Aorta (tissue), 5 donors: ENCODE measurements at regions not wholly inside any gene's neighbourhood (a gene's known extent, or its start where the extent isn't known, plus 50 kb on each side); places are given as distances from the start of the nearest gene placed in this dataset.

Experiments used
- ATAC-seq: fragments of 200-7000 bp; cut with Tn5 transposase; one replicate; pipeline ENCODE4 v1.9.1; 2022; ENCODE audit warnings: moderate library complexity; ENCODE audit not compliant: low FRiP score
- DNase-seq, 2 donors: peaks; one replicate each; pipeline ENCODE4 v3.0.0-alpha.2; 2020
- H3K27ac ChIP-seq, 2 donors: one replicate each; pipeline ENCODE4 v1.5.1; 2013; ENCODE audit warnings: low read length in 2 of 2, mild to moderate bottlenecking in 2 of 2, moderate library complexity in 2 of 2, control low read depth in 1 of 2, inconsistent platforms in 1 of 2, low read depth in 1 of 2
- H3K27me3 ChIP-seq, 2 donors: one replicate each; pipeline ENCODE4 v1.6.1; 2013; ENCODE audit warnings: control low read depth in 1 of 2, low read length in 1 of 2, mild to moderate bottlenecking in 1 of 2, moderate library complexity in 1 of 2; ENCODE audit not compliant: insufficient read depth in 2 of 2, control insufficient read depth in 1 of 2
- H3K36me3 ChIP-seq, 2 donors: one replicate each; pipeline ENCODE4 v1.6.1; 2013; ENCODE audit warnings: control low read depth in 1 of 2, low read length in 1 of 2, mild to moderate bottlenecking in 1 of 2; ENCODE audit not compliant: insufficient read depth in 2 of 2, control insufficient read depth in 1 of 2
- H3K4me1 ChIP-seq, 2 donors: one replicate each; pipeline ENCODE4 v1.6.1; 2013; ENCODE audit warnings: low read length in 2 of 2, control low read depth in 1 of 2, mild to moderate bottlenecking in 1 of 2, moderate library complexity in 1 of 2; ENCODE audit not compliant: insufficient read depth in 2 of 2, control insufficient read depth in 1 of 2
- H3K4me3 ChIP-seq, 2 donors: one replicate each; pipeline ENCODE4 v1.5.1; 2013; ENCODE audit warnings: low read length in 2 of 2, control low read depth in 1 of 2, mild to moderate bottlenecking in 1 of 2
- H3K9me3 ChIP-seq: one replicate; pipeline ENCODE4 v1.6.1; 2013; ENCODE audit warnings: mild to moderate bottlenecking, low read length; ENCODE audit not compliant: control insufficient read depth
- WGBS, 2 donors: extraction: QIAGEN DNeasy Blood & Tissue Kit; methylation state at CpG; one replicate each; pipeline ENCODE4 v1.1.7; 2013; 5-methylcytosine and 5-hydroxymethylcytosine counted together
- intact Hi-C, 2 donors: fragments of 100-400 bp; cut with DNase I; formaldehyde crosslinking; loops; one replicate each; pipeline versions ENCODE4 v1.14.2 to v1.15.0; 2022
- donor health status: healthy with polysubstance abuse.
- donor health status: Bipolar disorder and iron deficiency.
- donor health status: DM: no; HTN: no; CAD: no.
- donor health status: DM: no; HTN: no; CAD: no.
- donor health status: DM: yes; HTN: yes; CAD: no.

DNA sequence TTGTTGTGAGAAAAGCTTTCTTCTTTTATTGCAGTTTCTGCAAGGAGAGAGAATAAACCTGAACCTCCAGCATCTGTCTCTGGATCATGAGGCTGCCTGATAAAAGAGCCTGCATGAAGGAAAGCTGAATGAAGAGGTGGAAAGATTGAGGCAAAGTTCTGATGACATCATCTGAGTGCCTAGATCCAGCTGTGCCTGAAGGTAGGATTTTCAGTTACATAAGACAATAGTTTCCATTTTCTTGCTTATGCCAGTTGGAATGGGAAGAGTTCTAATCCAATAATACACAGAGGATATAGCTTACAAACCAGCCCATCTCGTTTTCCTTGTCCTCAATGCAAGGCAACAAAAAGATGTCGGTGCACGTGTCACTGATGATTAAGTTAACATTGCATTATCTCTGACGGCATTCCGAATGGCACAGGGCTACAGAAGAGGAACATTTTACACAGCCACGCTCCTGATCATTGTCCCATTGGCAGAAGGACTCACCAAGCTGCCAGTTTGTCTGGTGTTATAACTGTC lies 105.5 kb upstream of the ERCC6L2 start:
- Histone ChIP-seq H3K27me3 (no peaks in the 10 kb centered on the region), H3K36me3 (no peaks in the 10 kb centered on the region), H3K9me3 (no peaks in the 10 kb centered on the region), H3K4me3 (no peak overlapping the region), H3K27ac (no peak overlapping the region), H3K4me1 (no peaks in the 10 kb centered on the region)
- ATAC-seq (no peak), DNase-seq (no peak)
- WGBS, 2 donors = 97% methylated on average over 6 of the region's 6 CpGs
- intact Hi-C loops = loop anchor here in 1 of 2 donors (10.0 kb wide), 1 partner anchor 65 kb away; no protein-coding TSS in a partner anchor

DNA sequence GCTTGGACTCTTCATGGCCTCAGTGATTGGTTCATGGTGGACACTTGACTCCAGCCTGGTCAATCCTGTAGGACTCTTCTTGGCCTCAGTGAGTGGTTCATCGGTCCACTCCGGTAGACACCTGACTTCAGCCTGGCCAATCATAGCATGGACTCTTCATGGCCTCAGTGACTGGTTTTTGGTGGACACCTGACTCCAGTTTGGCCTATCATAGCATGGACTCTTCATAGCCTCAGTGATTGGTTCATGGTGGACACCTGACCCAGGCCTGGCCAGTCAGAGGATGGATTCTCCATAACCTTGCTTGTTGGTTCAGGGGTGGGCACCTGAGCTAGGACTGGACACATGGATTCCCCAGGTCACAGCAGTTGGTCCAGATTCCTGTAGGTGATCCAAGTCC lies 106.0 kb upstream of the ERCC6L2 start:
- Histone ChIP-seq H3K9me3 (no peaks in the 10 kb centered on the region), H3K27ac (no peak overlapping the region), H3K27me3 (no peaks in the 10 kb centered on the region), H3K36me3 (no peaks in the 10 kb centered on the region), H3K4me3 (no peak overlapping the region), H3K4me1 (no peaks in the 10 kb centered on the region)
- DNase-seq (no peak), ATAC-seq (no peak)
- intact Hi-C loops = loop anchor here in 1 of 2 donors (10.0 kb wide), 1 partner anchor 65 kb away; no protein-coding TSS in a partner anchor
- WGBS, 2 donors = 98 to 100% methylated on average over 2 of the region's 2 CpGs

DNA sequence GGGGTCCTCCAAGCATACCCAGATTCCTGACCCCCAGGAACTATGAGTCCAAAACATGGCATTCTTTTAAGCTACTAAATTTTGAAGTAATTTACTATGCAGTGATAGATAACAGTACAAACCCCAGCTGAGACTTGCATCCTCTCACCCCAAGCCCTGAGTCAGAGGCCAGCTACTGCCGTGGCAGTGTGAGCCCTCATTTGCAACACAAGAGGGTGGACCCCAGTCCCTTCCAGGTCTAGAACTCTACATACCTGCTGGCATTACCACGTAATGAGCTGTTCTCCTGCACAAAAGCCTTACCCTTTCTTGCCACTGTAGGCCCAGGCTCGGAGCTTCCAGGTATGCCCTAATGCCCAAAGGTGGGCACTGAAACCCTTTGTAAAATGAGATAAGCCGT lies 108.6 kb upstream of the ERCC6L2 start:
- H3K27ac ChIP-seq = no peak overlapping the region

DNA sequence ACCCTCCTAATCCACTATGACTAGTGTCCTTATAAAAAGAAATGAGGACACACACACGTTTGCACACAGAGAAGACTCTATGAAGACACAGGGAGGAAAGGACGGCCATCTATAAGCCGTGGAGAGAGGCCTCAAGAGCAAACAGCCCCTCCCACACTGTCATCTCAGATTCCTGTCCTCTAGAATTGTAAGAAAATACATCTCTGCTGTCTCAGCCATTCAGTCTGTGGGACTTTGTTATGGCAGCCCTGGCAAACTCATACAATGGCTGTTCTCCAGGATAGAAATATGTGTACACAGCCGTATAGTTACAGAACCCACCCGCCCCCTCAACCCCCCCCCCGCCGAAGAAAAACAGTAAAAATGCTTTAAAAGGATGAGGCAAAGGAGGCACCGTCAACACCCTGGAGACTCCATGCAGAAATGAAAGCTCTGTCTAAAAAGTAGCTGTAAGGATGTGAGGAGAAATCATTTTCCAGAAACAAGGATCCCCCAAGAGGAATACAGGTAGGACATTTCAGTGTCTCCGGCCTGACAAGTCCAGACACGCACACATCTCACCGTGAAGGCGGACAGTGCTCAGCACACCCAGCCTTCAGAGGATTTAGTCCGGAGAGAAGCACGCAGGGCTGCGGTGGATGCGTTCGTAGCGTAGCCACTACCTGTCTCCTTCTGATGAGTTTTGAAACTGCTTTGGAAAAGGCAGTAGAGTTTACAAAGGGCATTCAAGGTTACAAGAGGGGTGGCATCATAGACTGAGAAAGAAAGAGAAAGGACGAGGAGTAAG lies 110.8 kb upstream of the ERCC6L2 start:
- Histone ChIP-seq H3K27ac (no peak overlapping the region), H3K4me3 (no peak overlapping the region), H3K4me1 (no peaks in the 10 kb centered on the region), H3K9me3 (no peaks in the 10 kb centered on the region), H3K27me3 (no peaks in the 10 kb centered on the region), H3K36me3 (no peaks in the 10 kb centered on the region)
- no peak for DNase-seq
- intact Hi-C loops = loop anchor here in 1 of 2 donors (10.0 kb wide), 1 partner anchor 70 kb away; no protein-coding TSS in a partner anchor
- 44 to 47% methylated on average over 19 of the region's 19 CpGs for WGBS, 2 donors
- no peak for ATAC-seq

More for the DNA sequence above, 108.6 kb upstream of the ERCC6L2 start:
- no peaks in the 10 kb centered on the region for H3K9me3 ChIP-seq
- H3K27me3 ChIP-seq = no peaks in the 10 kb centered on the region
- DNase-seq (no peak), ATAC-seq (no peak)
- no peaks in the 10 kb centered on the region for H3K4me1 ChIP-seq
- H3K4me3 ChIP-seq = no peak overlapping the region
- intact Hi-C loops = loop anchor here in 1 of 2 donors (10.0 kb wide), 1 partner anchor 68 kb away; no protein-coding TSS in a partner anchor
- WGBS, 2 donors = 95 to 96% methylated on average over 4 of the region's 4 CpGs
- no peaks in the 10 kb centered on the region for H3K36me3 ChIP-seq

DNA sequence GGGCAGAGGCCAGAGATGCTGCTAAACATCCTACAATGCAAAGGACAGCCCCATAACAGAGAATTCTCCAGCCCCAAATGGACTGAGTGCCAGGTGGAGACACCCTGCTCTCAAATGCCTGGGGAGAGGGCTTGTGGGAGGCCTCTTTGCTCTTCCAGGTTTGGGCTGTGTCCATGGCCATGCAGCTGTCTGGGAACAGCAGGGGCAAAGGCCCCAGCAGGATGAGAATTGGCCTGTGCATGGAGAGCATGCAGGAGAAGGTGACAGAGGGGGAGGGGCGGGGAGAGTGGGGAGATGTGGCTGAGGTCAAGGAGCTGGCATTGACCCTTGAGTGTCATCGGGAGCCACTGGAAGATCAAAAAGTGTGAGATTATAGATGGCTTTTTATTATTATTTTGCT lies 111.5 kb upstream of the ERCC6L2 start:
- Histone ChIP-seq H3K9me3 (no peaks in the 10 kb centered on the region), H3K27me3 (no peaks in the 10 kb centered on the region), H3K4me3 (no peak overlapping the region), H3K36me3 (no peaks in the 10 kb centered on the region), H3K27ac (no peak overlapping the region), H3K4me1 (no peaks in the 10 kb centered on the region)
- intact Hi-C loops = loop anchor here in 1 of 2 donors (10.0 kb wide), 1 partner anchor 71 kb away; no protein-coding TSS in a partner anchor
- DNase-seq (no peak), ATAC-seq (no peak)
- 57 to 74% methylated on average over 2 of the region's 2 CpGs for WGBS, 2 donors

DNA sequence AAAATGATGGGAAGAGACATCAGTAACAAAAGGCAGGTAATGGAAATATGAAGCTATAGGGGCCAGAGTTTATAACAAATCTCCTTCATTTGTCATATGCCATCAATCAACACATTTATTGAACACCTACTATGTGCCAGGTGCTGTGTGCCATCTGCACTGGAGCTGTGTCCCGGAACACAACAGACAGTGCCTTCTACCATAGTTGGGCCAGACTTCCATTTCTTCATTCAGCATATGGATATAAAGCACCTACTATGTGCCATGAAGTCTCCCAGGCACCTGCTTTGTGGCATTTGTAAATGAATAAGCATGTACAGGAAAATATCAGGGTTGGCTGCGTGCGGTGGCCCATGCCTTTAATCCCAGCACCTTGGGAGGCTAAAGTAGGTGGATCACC lies 112.5 kb upstream of the ERCC6L2 start:
- Histone ChIP-seq H3K4me3 (no peak overlapping the region), H3K27me3 (no peaks in the 10 kb centered on the region), H3K9me3 (no peaks in the 10 kb centered on the region), H3K27ac (no peak overlapping the region), H3K4me1 (no peaks in the 10 kb centered on the region), H3K36me3 (no peaks in the 10 kb centered on the region)
- no peak for ATAC-seq
- intact Hi-C loops = loop anchor here in 1 of 2 donors (10.0 kb wide), 1 partner anchor 72 kb away; no protein-coding TSS in a partner anchor
- DNase-seq = no peak
- 99% methylated on average over 3 of the region's 3 CpGs for WGBS, 2 donors

DNA sequence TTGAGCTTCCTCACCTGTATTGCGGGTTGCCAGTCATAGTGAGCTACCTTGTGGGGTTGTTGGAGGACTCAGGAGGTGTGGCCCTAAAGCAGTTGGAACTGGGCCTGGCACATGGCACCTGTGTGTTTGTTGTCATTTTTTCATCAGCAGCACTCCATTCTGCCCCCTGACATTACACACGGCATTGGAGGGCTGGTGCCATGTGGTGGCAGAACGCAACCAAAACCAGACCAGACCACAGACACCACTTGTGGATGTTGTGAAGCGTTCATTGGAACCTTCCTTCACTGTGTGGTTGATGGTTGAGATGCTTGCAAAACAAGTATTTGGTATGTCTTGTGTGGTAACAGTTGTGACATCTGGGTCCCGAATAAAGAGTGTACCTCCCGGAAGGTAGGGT lies 113.2 kb upstream of the ERCC6L2 start:
- no peak for DNase-seq
- WGBS, 2 donors = 97% methylated on average over 6 of the region's 6 CpGs
- Histone ChIP-seq H3K27ac (no peak overlapping the region), H3K4me3 (no peak overlapping the region), H3K36me3 (no peaks in the 10 kb centered on the region), H3K27me3 (no peaks in the 10 kb centered on the region), H3K9me3 (no peaks in the 10 kb centered on the region), H3K4me1 (no peaks in the 10 kb centered on the region)
- no peak for ATAC-seq
- intact Hi-C loops = loop anchor here in 1 of 2 donors (10.0 kb wide), 1 partner anchor 72 kb away; no protein-coding TSS in a partner anchor

DNA sequence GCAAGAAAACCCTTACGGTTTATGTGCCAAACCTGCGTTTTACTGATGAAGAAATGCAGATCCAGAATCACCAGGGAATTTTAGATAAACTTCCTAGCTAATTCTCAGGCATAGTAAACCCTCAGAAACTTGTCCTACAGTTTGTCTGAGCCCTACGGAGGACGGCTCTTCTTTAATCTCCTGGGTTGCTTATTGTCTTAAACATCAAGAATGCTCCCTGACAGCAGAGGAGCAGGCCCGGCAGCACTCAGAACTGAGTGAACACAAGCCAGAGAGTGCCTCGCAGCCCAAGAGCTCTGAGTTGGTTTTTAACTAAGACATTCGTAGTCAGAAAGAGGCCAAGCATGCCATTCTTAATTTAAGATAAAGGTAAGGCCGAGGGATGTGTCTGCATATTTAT lies 114.7 kb upstream of the ERCC6L2 start:
- Histone ChIP-seq H3K4me1 (no peaks in the 10 kb centered on the region), H3K4me3 (no peak overlapping the region), H3K36me3 (no peaks in the 10 kb centered on the region), H3K9me3 (no peaks in the 10 kb centered on the region), H3K27ac (no peak overlapping the region), H3K27me3 (no peaks in the 10 kb centered on the region)
- no peak for DNase-seq
- no peak for ATAC-seq
- 95% methylated on average over 8 of the region's 8 CpGs for WGBS, 2 donors
- intact Hi-C loops = loop anchor here in 1 of 2 donors (10.0 kb wide), 1 partner anchor 74 kb away; no protein-coding TSS in a partner anchor

DNA sequence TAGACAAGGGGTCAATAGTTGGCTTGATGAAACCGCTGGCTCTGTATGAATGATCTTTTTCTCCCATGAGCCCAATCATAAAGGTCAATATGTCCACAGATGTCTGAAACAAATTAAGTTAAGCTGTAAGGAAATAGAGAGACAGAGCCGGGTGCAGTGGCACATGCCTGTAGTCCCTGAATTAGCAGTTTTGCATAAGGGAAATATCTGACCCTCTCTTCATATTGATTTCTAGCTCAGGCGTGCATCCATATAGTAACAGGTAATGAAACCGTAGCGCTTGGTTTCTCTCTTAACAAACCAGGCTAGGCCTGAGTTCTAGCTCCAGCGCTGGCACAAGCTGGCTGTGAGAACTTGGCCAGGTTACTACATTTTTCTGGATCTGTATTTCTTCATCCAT lies 118.1 kb upstream of the ERCC6L2 start:
- WGBS, 2 donors = 91 to 93% methylated on average over 6 of the region's 6 CpGs
- H3K27ac ChIP-seq = no peak overlapping the region

More for the DNA sequence above, 118.1 kb upstream of the ERCC6L2 start:
- H3K36me3 ChIP-seq = no peaks in the 10 kb centered on the region
- intact Hi-C loops = no loop called here
- no peaks in the 10 kb centered on the region for H3K27me3 ChIP-seq
- no peaks in the 10 kb centered on the region for H3K4me1 ChIP-seq
- no peak overlapping the region for H3K4me3 ChIP-seq
- no peak for ATAC-seq
- no peaks in the 10 kb centered on the region for H3K9me3 ChIP-seq
- no peak for DNase-seq
